Stimulated activated CD4-positive, alpha-beta T cell treated with anti-CD3 and anti-CD28 coated beads, TNF-alpha, amount 100 ng/mL, for 4 hours (primary cell): ENCODE measurements at regions not wholly inside any gene's neighbourhood (a gene's known extent, or its start where the extent isn't known, plus 50 kb on each side); places are given as distances from the start of the nearest gene placed in this dataset.

Experiments
- DNase-seq, 3 experiments: peaks; one replicate each; pipeline ENCODE4 v3.0.0-alpha.2; 2020; ENCODE audit warnings: low read depth in 3 of 3

DNA sequence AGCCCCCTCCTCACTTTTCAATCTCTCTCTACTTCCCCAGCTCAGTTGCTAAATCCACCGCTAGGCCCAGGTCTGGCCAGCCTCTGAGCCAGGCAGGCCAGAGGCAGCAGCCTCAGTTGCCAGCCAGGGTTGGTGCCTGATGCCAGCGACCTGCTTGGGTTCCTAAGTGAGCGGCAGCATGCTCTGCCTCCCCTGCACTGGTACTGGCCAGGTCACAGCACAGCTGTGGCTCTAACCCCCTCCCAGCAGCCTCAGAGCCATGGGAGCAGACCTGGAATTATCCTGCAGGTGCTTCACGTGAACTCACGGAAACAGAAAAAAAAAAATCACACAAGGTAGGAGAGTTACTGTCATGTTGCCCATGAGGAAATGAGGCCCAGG is 82.5 kb upstream of the ATF3 start:
- no peak for DNase-seq

DNA sequence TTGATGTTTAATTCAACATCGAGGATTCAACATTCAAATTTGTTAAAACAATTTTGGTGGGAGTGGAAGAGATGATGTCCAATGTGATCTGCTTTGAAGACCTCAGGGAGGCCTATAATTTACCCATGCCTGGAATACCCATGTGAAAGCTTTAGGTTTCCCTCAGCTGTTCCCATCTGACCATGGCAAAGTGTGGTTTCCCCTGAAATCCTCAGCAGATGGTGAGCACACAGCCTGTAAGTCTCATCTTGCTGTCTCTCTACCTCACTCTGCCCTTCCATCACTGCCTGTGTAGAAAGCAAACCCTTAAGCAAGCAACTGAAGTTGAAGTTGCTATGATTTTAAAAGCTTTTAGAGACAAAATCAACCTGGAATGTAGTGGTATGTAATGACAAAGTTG is 80.1 kb upstream of the ATF3 start:
- DNase-seq = no peak

DNA sequence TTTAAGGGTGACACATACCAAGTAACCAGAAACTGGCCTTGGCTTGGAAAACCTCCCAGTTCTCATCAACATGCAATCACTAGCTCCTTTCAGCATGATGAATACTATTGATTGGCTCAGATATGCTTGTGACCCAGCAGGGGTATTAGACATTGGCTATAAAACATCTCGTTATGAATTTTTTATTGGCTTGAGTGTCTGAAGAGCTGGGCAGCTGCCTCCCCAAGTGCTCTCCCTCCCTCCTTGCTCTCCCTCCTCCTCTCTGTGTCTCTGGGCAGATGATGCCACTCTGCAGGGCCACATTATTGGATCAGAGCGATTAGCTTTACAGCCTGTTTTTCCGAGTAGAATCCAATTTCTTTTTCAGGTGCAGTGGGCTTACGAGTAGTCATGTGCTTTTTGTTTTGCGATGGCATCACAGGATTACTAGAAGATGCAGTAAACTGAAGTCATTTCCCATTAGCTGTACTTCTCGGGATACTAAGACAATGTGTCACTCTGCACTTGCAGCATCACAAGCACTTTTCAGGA is 79.3 kb upstream of the ATF3 start:
- DNase-seq = no peak

DNA sequence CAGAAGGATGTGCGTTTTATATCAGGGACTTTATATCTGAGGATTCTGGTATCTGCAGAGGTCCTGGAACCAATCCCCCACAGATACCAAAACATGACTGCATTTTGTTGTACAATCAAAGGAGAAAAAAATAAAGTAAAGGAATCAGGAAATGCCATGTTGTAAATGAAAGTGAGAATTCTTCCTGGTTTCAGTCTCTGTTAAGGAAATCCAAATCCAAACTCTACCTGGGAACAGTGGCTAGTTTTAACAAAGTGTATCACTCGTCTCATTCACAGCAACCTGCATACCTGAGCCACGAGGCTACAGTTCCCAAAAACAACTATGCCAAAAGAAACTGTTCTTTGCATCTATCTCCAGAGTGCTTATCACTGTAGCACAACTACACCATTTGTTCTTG is 77.3 kb upstream of the ATF3 start:
- no peak for DNase-seq

DNA sequence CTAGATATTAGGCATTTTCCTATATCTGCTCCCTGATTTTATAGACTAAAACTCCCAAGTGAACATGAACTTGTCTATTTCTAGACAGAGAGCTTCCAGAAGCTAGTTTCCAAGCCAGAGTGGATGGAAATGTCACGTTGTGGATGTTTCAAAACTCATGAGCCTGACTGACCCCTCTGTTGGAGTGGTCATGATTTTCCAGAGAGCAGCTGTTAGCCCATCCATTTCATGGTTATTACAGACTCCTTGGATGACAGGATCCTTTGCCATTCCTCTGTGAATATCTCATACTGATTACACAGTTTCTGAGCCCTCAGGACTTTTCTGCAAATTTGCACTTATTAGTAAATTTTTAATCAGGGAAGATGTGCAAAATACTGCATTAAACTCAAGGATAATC is 76.8 kb upstream of the ATF3 start:
- no peak for DNase-seq

DNA sequence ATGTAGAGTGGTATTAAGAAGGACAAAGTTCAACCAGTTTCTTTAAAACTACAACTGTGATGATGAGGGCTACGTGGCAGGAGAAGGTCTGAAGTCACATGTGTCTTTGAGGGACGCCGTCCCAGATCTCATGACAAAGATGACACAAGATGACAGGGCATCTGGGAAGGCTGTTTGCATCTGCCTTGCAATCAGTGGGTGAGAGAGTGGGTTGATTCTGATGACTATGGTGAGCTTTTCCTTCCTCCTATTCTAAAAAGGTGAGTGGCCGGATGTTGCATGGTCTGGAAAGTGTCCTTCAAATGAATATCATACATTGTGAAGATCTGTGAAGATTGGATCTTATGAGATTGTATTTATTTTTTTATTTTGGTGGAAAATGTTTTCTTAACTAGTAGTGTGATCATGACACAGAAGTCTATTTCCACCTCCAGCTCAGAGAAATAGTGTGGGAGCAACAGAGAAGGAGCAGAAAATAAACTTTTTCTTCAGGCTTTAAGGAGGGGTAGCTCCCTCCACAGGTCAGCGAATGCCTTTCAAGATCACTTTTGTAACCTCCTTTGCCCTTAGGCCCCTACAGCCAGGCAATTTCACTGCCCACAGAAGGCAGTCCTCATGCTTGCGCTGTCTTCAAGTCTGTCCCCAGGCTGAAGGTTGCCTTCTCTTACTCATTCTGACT is 76.0 kb upstream of the ATF3 start:
- DNase-seq = no peak

DNA sequence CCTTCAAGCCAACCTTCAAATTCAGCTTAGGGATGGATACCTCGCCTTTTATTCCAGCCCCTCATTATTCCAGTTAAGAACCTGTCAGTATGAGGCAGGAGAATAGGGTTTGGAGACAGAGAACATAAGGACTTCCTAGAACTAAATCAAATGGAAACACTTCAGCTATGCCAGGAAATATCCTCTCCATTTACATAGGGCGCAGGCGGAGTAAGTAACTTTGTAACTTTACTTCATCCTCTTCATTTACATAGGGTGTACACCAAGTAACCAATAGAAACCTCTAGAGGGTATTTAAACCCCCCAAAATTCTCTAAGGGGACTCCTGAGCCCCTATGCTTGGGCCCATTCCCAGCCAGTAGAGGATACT is 75.4 kb upstream of the ATF3 start:
- no peak for DNase-seq

DNA sequence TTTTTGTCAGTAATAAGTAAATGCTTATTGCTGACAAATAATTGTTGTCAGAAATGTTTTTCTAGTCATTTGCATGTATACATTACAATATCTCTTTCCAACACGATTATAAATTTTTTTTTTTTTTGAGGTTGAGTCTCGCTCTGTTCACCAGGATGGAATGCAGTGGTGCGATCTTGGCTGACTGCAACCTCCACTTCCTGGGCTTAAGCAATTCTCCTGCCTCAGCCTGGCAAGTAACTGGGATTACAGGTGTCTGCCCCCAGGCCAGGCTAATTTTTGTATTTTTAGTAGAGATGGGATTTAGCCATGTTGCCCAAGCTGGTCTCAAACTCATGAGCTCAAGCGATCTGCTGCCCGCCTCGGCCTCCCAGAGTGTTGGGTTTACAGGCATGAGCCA is 72.0 kb upstream of the ATF3 start:
- no peak for DNase-seq

DNA sequence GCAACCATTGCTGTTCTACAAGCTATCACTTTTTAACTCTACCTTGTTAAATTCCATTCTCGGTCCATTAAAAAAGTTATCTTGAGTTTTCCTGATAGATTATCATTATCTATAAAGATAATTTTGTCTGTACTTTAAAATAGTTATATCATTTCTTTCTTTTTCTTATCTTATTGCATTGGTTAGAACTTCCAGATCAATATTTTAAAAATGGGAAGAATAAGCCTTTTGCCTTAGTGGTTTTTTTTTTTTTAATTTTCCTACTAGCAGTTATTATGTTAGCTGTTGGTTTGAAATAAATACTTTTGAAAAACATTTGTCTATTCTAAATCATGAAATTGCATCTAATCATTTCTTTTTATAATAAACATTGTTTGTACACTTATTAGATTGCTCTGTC is 71.0 kb upstream of the ATF3 start:
- DNase-seq = no peak

DNA sequence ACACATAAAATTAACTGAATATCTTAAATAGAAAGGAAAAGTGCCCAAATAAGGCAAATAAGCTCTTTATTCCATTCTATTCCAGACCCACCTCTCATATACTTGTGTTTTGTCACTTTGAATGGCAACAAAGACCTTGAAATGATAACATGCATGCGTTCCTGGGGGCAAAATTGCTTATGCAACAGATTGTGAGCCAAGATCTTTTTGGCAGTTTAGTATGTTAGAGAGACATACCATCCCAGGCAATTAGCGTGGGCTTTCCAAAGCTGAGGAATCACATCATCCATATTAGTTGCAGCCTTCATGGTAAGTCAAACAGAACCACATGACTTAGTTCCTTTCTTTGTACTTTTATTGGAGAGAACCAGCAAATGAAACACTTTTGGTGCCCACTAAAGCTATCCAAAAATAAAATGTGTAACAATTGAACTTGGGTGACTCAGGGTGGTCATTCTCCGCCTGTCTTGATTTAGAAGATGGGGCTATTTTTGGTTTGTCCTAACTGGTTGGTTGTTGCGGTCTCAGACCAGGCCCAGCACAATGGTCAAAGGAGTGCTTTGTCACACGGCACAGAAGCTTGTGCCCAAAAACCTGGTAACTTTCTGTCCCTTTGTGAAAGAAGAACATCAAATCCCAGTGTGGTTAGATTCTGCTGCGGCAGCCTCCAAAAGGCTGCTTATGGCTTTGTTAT is 68.7 kb upstream of the ATF3 start:
- DNase-seq = no peak

DNA sequence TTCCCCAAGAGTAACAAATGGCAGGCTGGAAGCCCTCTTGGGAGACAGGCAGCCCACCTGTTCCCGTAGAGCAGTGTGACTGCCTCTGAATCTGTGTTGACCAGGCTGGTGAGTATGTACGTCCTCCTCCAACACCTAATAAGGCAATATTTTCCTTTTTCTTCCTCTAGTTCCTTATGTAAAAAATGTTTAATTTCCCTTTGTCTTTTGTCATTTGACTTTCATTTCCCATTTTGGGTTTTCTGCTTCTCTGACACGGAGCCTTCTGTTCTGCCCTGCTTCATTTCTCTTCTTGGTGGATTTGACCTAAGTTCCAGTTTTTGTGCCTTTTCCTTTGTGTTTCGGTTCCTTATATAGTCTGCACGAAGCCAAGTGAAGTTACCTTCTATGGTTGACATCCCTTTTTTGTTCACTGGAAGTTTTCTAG is 65.8 kb upstream of the ATF3 start:
- no peak for DNase-seq

DNA sequence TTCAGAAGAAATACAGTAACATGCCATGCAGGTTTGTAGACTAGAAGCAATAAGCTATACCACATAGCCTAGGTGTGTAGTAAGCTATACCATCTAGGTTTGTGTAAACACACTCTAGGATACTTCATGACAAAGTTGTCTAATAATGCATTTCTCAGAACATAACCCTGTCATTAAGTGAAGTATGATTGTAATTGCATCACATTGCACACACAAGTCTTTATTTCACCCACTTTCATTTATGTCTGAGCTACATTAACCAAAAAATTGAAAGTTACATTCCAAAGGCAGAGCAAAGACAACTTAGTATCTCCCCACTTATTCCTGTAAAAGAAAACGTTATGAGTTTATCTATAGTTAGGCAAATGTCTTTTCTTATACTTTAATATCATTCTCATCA is 64.5 kb upstream of the ATF3 start:
- no peak for DNase-seq

DNA sequence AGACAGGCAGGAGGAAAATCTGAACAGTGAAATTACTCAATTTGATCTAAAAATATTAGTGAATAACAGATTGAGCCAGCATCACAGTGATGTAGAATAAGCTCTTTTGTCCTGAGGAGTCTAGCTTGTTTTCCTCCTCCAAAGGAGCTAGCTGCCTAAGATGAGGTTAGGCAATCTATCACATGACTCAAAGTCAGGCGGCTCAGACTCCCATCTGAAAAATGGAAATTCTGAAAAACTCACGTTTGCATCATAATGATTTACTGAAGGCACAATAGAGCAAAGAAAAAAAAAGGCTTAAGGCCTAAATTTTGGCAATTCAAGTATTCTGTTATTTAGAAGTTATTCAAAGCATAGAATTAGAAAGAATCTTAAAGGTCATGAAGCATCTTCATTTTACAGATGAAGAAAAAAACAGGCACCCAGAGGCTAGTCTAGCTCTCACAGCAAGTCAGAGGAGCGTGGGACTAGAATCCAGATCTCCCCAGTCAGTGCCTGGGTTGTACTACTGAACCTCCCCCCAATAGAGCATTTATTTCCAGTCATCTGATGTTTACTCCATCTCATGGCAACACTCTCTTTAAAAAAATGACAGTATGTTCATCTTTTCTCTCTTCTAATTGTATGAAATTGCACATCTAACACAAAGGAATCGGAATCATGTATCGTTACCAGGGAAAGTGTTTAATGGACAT is 62.5 kb upstream of the ATF3 start:
- DNase-seq = no peak

DNA sequence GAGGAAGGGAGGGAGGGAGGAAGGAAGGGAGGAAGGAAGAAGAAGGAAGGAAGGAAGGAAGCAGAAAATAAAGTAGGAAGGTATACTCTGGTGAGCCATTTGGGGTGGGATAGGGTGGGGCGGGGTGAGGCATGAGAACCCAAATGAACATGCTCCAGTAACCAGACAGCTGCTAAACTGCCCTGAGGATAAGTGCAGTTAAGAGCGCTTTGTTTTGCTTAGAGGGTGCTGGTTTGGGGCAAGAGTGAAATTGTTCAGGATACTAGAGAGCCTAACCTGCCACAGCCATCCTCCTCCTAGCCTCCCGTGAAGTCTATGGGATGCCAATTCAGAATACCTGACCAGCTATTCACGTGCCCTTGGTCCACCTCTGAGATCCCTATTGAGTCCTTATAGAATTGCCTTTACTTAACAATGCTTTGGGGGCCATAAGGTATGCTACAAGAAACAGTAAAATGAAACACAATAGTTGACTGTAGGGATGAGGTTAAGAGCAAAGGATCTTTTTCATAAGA is 59.0 kb upstream of the ATF3 start:
- no peak for DNase-seq

DNA sequence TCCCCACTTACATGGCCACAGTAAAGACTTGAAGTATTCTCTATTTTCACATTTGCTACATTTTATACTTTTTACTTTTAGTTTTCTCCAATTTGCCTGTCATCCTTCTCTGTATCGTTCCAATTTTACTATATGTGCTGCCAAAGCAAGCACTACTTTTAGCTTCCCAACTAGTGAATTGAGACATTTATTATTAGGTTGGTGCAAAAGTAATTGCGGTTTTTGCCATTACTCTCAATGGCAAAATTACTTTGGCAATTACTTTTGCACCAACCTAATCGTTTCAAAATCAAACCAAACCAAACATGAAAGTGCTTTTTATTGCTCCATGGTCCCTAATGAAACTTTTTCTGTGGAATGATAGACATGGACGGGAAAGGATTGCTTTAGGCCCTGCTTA is 56.6 kb upstream of the ATF3 start:
- no peak for DNase-seq

DNA sequence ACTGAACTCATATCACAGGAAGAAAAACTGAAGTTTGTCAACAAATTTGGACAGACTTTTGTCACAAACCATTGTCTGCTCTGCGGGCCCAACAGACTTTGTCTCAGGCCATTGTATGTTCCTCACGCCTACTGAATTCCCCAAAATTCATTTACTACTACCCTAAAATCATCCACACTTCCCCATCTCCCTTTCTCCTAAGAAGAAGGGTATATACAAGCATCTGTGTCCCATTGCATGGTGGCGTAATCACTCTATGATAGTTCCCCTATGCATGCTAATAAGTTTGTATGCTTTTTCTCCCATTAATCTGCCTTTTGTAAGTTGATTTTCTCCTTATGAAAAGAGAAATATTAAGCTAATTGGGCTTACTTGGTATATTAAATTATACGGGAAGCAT is 54.9 kb upstream of the ATF3 start:
- no peak for DNase-seq

DNA sequence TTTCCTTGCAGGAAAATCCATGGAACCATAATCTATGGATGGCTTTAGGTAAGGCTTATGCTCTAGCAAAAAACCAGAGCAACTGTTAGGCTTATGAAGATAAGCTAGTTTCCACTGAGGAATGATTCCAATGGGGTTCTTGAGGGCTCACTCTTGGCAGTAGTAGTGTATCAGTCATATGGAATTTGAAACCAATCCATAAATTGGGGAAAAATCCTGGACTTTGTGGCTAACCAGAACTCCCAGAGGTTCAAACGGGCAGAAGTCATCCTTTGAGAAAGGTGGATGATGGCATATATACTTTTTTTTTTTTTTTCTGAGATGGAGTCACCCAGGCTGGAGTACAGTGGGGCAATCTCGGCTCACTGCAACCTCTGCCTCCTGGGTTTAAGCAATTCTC is 54.2 kb upstream of the ATF3 start:
- DNase-seq = no peak

DNA sequence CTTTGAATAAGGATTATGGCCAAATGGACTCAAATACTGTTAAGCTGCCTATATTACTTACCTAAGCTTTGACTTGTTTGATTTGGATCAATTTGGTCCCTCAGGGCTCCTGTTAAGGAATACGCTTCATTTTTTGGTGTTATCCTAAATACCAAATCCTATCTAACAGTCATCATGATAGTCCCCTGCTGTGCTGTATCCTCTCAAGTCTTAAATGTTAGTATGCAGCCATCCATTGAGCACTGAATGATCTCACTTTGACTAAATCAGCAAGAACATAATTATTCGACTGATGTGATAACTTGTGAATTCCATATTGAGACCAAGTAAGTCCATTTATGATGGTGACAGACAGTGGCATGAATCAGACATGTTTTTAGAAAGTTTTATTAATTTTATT is 53.1 kb upstream of the ATF3 start:
- no peak for DNase-seq

DNA sequence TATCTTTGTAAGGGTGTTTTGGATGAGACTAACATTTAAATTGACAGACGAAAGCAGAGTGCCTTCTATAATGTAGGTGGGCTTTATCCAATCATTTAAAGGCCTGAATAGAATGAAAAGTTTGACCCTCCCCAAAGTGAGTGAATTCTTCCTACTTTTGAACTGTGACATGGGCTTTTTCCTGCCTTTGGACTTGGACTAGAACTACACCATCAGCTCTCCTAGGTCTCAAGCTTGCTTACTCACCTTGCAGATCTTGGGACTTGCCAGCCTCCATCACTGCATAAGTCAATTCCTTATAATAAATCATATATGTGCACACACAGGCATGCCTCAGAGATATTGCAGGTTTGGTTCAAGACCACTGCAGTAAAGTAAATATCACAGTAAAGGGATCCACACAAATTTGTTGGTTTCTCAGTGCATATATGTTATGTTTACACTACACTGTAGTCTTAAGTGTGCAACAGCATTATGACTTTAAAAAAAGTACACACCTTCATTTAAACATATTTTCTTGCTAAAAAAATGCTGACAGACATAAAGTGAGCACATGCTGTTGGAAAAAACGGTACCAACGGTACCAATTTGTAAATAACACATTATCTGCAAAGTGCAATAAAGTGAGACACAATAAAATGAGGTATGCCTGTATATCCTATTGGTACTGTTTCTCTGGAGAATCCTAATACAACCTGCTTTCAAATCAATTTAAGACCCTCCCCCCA is 51.6 kb upstream of the ATF3 start:
- DNase-seq = no peak

DNA sequence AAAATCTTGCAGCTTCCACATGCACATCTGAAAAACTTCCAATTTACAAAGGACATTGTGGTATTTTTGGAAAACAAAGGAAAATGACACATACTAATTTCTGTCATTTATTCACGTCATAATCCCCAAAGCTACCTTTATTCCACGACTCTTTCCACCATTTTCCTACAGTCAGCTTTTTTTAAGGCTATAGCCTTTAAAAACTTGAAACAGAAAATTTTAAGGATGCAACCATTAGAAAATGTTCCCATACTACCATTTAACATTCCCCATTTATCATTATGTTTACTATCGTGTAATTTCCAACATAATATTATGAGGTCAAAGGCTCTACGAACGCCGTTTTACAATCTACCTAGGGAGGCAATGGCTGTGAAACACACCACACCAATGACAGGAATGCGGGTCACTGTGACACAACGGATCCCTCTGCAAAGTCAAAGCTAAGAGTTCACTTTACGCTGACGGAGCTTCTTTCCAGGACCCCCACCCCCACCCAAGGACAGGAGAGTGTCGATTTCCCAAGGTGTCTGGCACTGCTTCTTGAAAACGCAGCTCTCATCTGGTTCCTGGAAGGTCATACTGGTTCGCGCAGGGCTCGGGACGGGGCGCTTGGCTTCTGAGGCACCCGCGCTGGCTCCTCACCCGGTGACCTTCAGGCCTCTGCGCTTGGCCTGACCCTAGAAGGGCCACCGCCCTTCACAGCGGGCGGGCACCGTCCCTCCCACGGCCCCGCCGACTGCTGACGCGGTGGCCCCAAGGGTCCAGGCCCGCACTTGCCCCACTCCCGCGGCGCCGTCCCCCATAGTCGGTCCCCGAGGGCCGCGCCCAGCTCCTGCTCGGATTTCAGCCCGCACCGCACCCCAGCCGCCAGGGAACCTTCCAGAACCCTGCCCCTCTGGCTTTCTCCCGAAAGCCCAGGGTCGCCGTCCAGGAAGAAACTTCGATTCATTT is 50.5 kb upstream of the ATF3 start:
- no peak for DNase-seq
